Transverse colon (tissue), 4 donors: ENCODE measurements at regions not wholly inside any gene's neighbourhood (a gene's known extent, or its start where the extent isn't known, plus 50 kb on each side); places are given as distances from the start of the nearest gene placed in this dataset.

ENCODE experiments used
- CTCF ChIP-seq, 5 experiments: fragments of 200-600 bp in 3 of 5; fragments of 450-650 bp in 2 of 5; sonication (generic) in 3 of 5; IDR thresholded peaks; 1 replicate in 2 of 5; 2 replicates in 3 of 5; pipeline ENCODE4 v1.5.1; 2016 to 2017; ENCODE audit warnings: antibody characterized with exemption in 5 of 5, inconsistent platforms in 3 of 5, mild to moderate bottlenecking in 2 of 5, moderate library complexity in 1 of 5
- EP300 ChIP-seq: sonication (generic); formaldehyde crosslinking; IDR thresholded peaks from one replicate; pipeline ENCODE4 v1.6.1; 2017; ENCODE audit warnings: antibody characterized with exemption, low read depth
- POLR2A ChIP-seq: fragments of 450-650 bp; IDR thresholded peaks from one replicate; pipeline ENCODE4 v1.6.1; 2016; ENCODE audit warnings: antibody characterized with exemption, mild to moderate bottlenecking, moderate library complexity
- POLR2AphosphoS5 ChIP-seq, 3 donors: sonication (generic); formaldehyde crosslinking; IDR thresholded peaks; one replicate each; pipeline ENCODE4 v1.6.1; 2016; ENCODE audit warnings: antibody characterized with exemption in 3 of 3

- TF ChIP-seq CTCF (IDR thresholded peaks at IDR 0.05) (no peak), POLR2AphosphoS5 (IDR thresholded peaks at IDR 0.05) (no peak), POLR2A (no peak), EP300 (no peak)
Observed at GRCh38 chr9:38175423-38175822, 106.4 kb upstream of the SHB start.
